Hepatocyte (in vitro differentiated cells): ENCODE measurements at regions not wholly inside any gene's neighbourhood (a gene's known extent, or its start where the extent isn't known, plus 50 kb on each side); places are given as distances from the start of the nearest gene placed in this dataset.

ENCODE experiments used
- DNase-seq: peaks from one replicate; pipeline ENCODE4 v3.0.0-alpha.2; 2016; ENCODE audit warnings: low spot score
- H2AFZ ChIP-seq: fragments of 200-600 bp; sonication (generic); 2 replicates; pipeline ENCODE4 v1.6.0; 2016; ENCODE audit warnings: antibody characterized with exemption, mild to moderate bottlenecking
- H3K27ac ChIP-seq: fragments of 200-600 bp; sonication (generic); 2 replicates; pipeline ENCODE4 v1.5.1; 2016; ENCODE audit warnings: mild to moderate bottlenecking
- H3K27me3 ChIP-seq: fragments of 200-600 bp; sonication (generic); 2 replicates; pipeline ENCODE4 v1.6.1; 2016
- H3K36me3 ChIP-seq: fragments of 200-600 bp; sonication (generic); replicated peaks from 2 replicates; pipeline ENCODE4 v1.5.1; 2016; ENCODE audit warnings: low read depth; ENCODE audit not compliant: insufficient read depth
- H3K4me1 ChIP-seq: fragments of 200-600 bp; sonication (generic); 2 replicates; pipeline ENCODE4 v1.5.1; 2016; ENCODE audit warnings: mild to moderate bottlenecking, moderate library complexity; ENCODE audit not compliant: insufficient read depth
- H3K4me2 ChIP-seq: fragments of 200-600 bp; sonication (generic); 2 replicates; pipeline ENCODE4 v1.6.0; 2016
- H3K4me3 ChIP-seq: fragments of 200-600 bp; sonication (generic); 2 replicates; pipeline ENCODE4 v1.5.1; 2016; ENCODE audit warnings: mild to moderate bottlenecking
- H3K79me2 ChIP-seq: fragments of 200-600 bp; sonication (generic); 2 replicates; pipeline ENCODE4 v1.6.0; 2017; ENCODE audit warnings: mild to moderate bottlenecking
- H3K9me2 ChIP-seq: fragments of 200-600 bp; sonication (generic); replicated peaks from 2 replicates; pipeline ENCODE4 v1.6.0; 2017; ENCODE audit warnings: mild to moderate bottlenecking; ENCODE audit not compliant: insufficient read depth
- H3K9me3 ChIP-seq: fragments of 200-600 bp; sonication (generic); 2 replicates; pipeline ENCODE4 v1.5.1; 2016; ENCODE audit warnings: low read depth, mild to moderate bottlenecking
- H4K20me1 ChIP-seq: fragments of 200-600 bp; sonication (generic); 2 replicates; pipeline ENCODE4 v1.6.0; 2016; ENCODE audit warnings: mild to moderate bottlenecking; ENCODE audit not compliant: insufficient read depth, poor library complexity, severe bottlenecking
- EZH2 ChIP-seq: fragments of 200-600 bp; sonication (generic); IDR thresholded peaks from 2 replicates; pipeline ENCODE4 v1.6.1; 2016; ENCODE audit warnings: antibody characterized with exemption, mild to moderate bottlenecking, borderline replicate concordance
- EZH2phosphoT487 ChIP-seq: fragments of 200-600 bp; sonication (generic); IDR thresholded peaks from one replicate; pipeline ENCODE4 v1.6.1; 2018; ENCODE audit warnings: antibody characterized with exemption, mild to moderate bottlenecking, low read depth, moderate library complexity; ENCODE audit not compliant: unreplicated experiment, severe bottlenecking
- WGBS: methylation state at CpG from one replicate; pipeline ENCODE4 v1.1.6; 2016; ENCODE audit warnings: low lambda C conversion rate; ENCODE audit errors: missing lambda C conversion rate; 5-methylcytosine and 5-hydroxymethylcytosine counted together
- TF ChIP-seq, protein P1 (sequence below): fragments of 200-600 bp; sonication (generic); IDR thresholded peaks from 2 replicates; pipeline ENCODE4 v1.5.1; 2016; ENCODE audit warnings: antibody characterized with exemption, mild to moderate bottlenecking; ENCODE audit not compliant: poor library complexity

DNA sequence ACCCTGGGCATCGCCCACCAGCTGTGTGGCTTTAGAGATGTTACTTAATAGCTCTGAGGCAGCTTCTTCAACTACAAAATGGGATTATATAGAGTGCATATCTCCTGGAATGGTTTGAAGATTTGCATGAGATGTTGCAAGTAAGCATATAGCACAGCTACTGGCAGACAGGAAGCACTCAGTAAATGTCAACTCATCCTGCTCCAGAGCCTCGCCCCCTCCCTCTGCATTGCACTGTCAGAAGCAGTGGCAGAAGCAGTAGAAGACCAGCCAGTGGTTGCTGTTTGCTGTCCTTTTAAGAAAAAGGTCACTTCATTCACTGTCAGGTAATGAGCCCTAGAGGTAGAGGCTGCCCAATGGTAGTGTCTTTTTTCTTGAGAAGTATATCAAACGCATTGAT, 180.0 kb upstream of the GHITM start:
- WGBS = 94% methylated on average over 3 of the region's 3 CpGs
- no peak overlapping the region for H2AFZ ChIP-seq
- no peaks in the 10 kb centered on the region for H3K79me2 ChIP-seq
- no peak overlapping the region for H3K27ac ChIP-seq
- H3K36me3 ChIP-seq = no peaks in the 10 kb centered on the region
- TF ChIP-seq EZH2 = no peak
- TF ChIP-seq, protein P1, sequence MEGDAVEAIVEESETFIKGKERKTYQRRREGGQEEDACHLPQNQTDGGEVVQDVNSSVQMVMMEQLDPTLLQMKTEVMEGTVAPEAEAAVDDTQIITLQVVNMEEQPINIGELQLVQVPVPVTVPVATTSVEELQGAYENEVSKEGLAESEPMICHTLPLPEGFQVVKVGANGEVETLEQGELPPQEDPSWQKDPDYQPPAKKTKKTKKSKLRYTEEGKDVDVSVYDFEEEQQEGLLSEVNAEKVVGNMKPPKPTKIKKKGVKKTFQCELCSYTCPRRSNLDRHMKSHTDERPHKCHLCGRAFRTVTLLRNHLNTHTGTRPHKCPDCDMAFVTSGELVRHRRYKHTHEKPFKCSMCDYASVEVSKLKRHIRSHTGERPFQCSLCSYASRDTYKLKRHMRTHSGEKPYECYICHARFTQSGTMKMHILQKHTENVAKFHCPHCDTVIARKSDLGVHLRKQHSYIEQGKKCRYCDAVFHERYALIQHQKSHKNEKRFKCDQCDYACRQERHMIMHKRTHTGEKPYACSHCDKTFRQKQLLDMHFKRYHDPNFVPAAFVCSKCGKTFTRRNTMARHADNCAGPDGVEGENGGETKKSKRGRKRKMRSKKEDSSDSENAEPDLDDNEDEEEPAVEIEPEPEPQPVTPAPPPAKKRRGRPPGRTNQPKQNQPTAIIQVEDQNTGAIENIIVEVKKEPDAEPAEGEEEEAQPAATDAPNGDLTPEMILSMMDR = no peak
- H3K4me3 ChIP-seq = no peak overlapping the region
- H3K9me3 ChIP-seq = no peaks in the 10 kb centered on the region
- H3K4me1 ChIP-seq = no peaks in the 10 kb centered on the region
- H3K27me3 ChIP-seq = no peaks in the 10 kb centered on the region
- H3K4me2 ChIP-seq = no peak overlapping the region
- H3K9me2 ChIP-seq = no peaks in the 10 kb centered on the region
- no peaks in the 10 kb centered on the region for H4K20me1 ChIP-seq
- no peak for DNase-seq

DNA sequence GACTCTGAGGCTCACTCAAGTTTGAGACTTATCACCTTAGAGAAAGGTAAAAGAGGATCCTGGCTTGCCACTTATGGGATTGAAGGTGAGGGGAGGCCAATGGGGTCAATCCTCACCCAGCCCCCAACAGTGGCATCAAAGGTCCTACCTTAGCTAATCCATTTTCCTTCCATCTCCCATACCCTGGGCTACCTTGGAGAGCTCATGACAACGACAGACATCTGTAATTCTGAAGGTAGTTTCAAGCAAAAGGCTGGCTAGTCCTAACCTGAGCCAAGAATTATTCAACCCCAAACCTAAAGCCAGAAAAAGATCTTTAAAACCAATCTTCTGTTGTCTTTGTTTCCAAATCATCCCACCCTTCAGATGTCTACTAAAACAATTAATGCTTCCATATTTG, 179.2 kb upstream of the GHITM start:
- DNase-seq = no peak
- Histone ChIP-seq H3K27ac (no peak overlapping the region), H3K4me2 (no peak overlapping the region), H3K36me3 (no peaks in the 10 kb centered on the region), H3K4me1 (no peaks in the 10 kb centered on the region), H3K4me3 (no peak overlapping the region), H2AFZ (no peak overlapping the region), H3K9me3 (no peaks in the 10 kb centered on the region), H3K79me2 (no peaks in the 10 kb centered on the region), H3K9me2 (no peaks in the 10 kb centered on the region), H3K27me3 (no peaks in the 10 kb centered on the region), H4K20me1 (no peaks in the 10 kb centered on the region)
- TF ChIP-seq EZH2 (no peak), EZH2phosphoT487 (no peak)
- TF ChIP-seq, protein P1 = no peak
- WGBS = 79% methylated on average over 1 of the region's 1 CpG

DNA sequence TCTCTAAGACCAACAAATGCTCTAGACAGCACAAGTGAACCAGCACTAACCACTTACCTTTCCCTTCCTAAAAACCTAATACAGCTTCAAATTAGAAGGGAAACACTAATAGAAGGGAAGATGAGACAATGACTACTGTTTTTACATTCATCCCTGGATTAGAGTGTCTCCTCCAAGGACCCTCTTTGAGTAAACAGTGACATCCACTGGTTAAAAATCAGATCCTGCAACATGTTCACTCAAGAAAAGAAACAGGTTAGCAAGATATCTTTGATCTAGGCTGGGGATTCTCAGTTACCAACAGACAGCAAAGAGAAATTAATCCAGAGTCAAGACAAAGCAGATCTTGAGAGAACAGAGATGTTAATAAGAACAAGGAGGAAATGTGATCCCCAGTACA, 177.7 kb upstream of the GHITM start:
- Histone ChIP-seq H2AFZ (no peak overlapping the region), H3K4me3 (no peak overlapping the region), H3K27ac (no peak overlapping the region), H3K27me3 (no peaks in the 10 kb centered on the region), H4K20me1 (no peaks in the 10 kb centered on the region), H3K79me2 (no peaks in the 10 kb centered on the region), H3K4me1 (no peaks in the 10 kb centered on the region), H3K9me3 (no peaks in the 10 kb centered on the region), H3K36me3 (no peaks in the 10 kb centered on the region), H3K9me2 (no peaks in the 10 kb centered on the region), H3K4me2 (no peak overlapping the region)
- no peak for DNase-seq
- TF ChIP-seq, protein P1 = peak; percentile 32
- TF ChIP-seq EZH2phosphoT487 = no peak

DNA sequence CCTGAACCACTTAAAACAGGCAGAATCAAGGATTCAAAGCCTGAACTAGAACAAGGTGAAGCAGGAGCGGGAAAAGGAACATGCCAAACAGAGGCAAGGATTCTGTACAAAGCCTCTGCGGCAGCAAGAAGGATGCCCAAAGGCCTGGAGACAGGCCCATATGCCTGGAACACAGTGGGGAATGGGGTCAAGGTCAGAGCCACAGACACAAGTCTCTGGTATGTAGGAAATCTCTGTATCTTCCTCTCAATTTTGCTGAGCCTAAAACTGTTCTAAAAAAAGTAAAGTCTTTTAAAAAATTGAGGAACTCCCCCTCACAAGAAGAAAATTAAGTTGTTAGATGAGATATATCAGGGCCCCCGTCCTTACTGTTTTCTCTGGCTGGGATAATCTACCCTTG, 175.9 kb upstream of the GHITM start:
- no peaks in the 10 kb centered on the region for H3K36me3 ChIP-seq
- H3K4me3 ChIP-seq = no peak overlapping the region
- no peaks in the 10 kb centered on the region for H3K4me1 ChIP-seq
- H3K27ac ChIP-seq = no peak overlapping the region
- no peaks in the 10 kb centered on the region for H4K20me1 ChIP-seq
- H3K79me2 ChIP-seq = no peaks in the 10 kb centered on the region
- no peaks in the 10 kb centered on the region for H3K9me2 ChIP-seq
- no peak overlapping the region for H3K4me2 ChIP-seq
- no peak for TF ChIP-seq EZH2phosphoT487
- TF ChIP-seq, protein P1 = no peak
- no peak for TF ChIP-seq EZH2
- H3K27me3 ChIP-seq = no peaks in the 10 kb centered on the region
- 91% methylated on average over 3 of the region's 3 CpGs for WGBS
- no peak for DNase-seq
- no peak overlapping the region for H2AFZ ChIP-seq
- H3K9me3 ChIP-seq = no peaks in the 10 kb centered on the region
